ENCODE measurements at regions not wholly inside any gene's neighbourhood (a gene's known extent, or its start where the extent isn't known, plus 50 kb on each side); places are given as distances from the start of the nearest gene placed in this dataset.
A peak's percentile ranks its signal among the peaks of the same experiment; 100 is the strongest.

DNA sequence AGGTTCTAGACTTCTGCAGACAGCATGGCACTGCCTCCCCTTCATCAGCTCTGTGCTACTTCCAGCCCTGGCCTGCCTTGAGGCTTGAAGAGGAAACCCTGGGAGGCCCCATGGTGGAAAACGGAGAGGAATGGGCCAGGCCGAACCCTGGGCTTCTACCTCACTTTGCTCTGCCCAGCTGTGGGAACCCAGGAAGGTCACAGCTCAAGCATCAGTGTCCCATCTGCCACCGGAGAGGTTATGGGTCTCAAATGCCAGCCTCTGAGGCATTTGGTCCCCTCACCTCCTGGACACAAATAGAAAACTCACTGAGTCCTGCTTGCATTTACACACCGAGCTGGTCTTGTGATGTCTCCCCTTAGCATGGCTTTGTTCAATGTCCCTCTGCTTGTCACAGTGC is 80.1 kb upstream of the ALDH1B1 start:
- DNase-seq = no peak

DNA sequence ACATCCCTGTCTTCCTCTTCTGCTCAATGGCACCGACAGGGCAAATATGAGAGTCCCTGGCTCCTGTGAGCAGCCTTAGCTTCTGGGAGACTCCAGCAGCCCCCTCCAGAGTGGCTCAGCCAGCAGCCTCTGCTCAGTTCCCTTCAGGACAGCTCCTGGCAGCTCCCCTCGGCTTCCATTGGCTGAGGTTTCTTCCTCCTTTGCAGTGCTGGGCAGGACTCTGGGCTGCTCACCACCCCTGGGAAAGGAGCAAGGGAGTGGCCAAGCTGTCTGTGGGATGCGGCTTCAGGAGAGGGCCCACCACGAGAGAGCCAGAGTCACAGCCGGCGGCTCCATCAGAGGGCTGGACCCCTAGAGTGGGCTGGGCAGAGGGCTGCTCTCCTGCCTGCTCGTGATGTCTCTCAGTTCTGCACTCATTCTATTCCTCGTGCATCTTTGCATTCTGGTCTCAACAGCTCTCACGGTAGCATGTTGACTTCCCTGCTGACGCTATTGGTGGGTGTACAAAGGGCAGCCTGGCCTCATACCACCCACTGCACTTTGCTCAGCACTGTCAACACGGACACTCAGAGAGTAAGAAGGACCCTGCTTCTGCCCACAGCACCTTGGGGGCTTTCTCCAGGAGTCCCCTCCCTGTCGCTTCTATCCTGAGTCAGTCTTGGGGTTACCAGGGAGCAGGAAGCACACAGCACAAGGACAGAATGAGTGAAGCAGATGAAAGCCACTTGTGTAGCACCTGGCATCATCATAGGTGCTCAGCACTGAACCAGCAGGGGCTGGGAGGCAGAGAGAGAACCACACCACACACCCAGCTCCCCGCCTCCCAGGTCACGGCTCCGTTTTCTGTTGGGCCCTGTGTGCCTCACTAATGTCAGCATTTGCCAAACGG is 80.9 kb upstream of the ALDH1B1 start:
- DNase-seq = peak in 1 of 2 donors; percentile 6

- DNase-seq = no peak
Measured at GRCh38 chr9:38309324-38310195, 82.9 kb upstream of the ALDH1B1 start.

- DNase-seq = no peak
Measured at GRCh38 chr9:38308136-38308535, 84.4 kb upstream of the ALDH1B1 start.

- no peak for DNase-seq
Measured at GRCh38 chr9:38306899-38307298, 85.6 kb upstream of the ALDH1B1 start.

GRCh38 chr9:38305582-38305981 is 86.9 kb upstream of the ALDH1B1 start:
- no peak for DNase-seq

GRCh38 chr9:38301376-38302106 is 91.0 kb upstream of the ALDH1B1 start:
- no peak for DNase-seq

DNA sequence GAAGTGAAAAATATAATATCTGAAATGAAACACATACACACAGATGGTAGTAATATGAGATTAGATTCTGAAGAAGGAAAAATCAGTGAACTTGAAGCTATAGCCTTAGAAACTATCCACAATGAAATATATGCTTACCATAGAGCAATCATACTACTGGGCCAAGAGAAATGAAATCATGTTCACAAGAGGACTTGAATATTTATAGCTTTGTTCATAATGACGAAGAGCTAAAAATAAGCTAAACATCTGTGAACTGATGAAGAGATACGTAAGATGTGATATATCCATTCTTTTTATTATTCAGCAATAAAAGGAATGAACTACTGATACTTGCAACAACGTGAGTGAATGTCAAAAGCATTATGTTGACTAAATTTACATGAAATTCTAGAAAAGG is 92.6 kb upstream of the ALDH1B1 start:
- no peak for DNase-seq

GRCh38 chr9:38298904-38299303 is 93.6 kb upstream of the ALDH1B1 start:
- no peak for DNase-seq

DNA sequence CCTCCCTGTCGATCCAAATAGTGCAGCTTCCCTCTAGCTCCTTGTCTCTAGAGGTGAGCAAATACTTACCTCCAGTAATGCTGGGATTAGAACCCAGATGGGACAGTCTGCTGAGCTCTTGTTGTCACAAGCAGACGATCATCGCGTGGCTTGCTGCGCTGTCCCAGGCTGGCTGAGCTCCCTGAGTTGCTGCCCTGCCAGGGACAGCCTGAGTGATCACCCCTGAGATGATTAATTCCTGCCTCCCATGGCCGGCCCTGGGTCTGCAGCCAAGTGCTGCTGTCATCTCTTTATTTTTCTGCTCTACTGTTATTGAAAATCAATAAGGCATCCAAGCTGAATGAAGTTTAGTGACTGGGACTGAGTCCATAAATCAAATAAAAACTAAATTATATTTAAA is 94.0 kb upstream of the ALDH1B1 start:
- no peak for DNase-seq

DNA sequence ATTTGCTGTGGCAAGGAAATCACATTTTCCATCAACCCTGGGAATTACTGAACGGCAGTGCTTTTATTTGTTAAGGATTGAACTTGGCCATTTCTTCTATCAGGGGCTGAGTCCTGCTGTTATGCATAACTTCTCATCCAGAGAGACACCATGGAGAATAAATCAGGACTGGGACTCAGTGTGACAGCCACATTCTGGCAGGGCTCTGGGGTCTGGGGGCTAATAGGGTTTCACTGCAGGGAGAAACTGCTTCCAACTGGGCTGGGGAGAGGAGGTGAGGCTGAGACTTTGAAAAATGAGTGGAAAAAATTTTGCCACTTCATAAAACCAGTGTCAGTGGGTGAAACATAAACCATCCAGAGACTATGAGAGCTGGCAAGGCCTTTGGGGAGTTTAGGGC is 95.7 kb upstream of the ALDH1B1 start:
- DNase-seq = no peak

DNA sequence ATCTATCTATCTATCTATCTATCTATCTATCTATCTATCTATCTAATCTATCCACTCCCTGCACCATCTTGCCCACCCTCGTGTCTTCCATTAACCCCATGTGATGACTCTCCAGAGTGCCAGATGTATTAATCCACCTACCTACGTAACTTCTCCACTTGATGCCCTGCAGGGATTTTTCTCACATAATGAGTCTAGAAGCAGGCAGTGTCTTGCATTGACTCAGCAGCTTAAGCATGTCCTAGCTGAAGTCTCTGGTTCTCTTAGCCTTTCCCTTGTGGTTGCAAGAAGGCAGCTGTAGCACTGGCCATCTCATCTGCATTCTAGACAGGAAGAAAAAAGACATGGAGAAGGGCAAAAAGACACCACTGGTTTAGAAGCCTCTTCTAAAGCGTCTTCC is 96.7 kb upstream of the ALDH1B1 start:
- DNase-seq = no peak

DNA sequence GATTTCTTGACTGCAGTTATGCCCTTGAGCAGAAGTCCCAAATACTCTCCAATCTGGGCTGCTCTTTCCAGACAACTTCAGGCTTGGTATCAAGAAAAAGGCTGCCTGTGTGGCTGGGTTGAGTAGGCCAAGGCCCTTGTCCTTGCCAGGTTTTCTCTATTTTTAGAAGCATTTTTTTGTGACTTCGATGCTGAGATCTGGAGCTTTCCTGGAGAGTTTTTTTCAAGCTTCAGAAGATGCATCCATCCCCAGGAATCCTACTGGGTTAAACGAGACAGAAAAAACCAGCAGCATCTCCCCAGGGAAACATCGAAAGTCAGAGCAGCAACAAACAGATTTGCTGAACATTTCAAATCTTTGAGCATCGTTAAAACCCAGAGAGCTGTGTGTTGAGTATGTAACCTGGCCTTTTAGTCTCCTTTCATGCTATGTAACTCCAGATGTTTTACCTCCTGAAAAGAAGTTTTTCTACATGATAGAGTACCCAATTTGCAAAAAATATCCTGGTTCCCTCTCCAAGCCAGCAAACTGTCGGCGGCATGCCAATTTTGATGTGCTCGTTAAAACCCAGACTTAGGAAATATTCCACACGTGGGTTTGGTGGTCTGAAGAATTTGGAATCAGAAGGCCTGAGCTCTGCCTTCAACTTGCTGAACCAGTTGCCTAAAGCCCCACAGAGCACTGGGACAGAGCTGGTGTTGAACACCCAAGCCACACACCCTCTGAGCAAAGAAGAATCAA is 98.1 kb upstream of the ALDH1B1 start:
- DNase-seq = no peak

DNA sequence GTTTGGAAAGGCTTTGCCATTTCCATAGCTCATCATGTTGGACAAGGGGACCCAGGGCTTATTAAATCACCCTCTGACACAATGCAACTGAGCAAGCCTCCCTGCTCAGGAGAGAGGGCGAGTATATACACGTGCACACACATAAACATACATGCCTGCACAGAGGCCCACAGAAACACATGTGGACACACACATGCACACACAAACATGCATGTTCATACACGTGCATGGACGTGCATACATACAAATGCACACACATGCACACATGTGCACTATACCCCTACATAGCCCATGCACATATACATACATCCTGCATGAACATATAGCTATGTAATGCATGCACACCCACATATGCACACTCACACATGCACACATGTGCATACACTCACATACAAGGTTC is 99.5 kb upstream of the ALDH1B1 start:
- DNase-seq = no peak

- DNase-seq = no peak
Measured at GRCh38 chr9:38292480-38292879, 100.0 kb upstream of the ALDH1B1 start.

- DNase-seq = no peak
Measured at GRCh38 chr9:38289866-38290245, 102.6 kb upstream of the ALDH1B1 start.

DNA sequence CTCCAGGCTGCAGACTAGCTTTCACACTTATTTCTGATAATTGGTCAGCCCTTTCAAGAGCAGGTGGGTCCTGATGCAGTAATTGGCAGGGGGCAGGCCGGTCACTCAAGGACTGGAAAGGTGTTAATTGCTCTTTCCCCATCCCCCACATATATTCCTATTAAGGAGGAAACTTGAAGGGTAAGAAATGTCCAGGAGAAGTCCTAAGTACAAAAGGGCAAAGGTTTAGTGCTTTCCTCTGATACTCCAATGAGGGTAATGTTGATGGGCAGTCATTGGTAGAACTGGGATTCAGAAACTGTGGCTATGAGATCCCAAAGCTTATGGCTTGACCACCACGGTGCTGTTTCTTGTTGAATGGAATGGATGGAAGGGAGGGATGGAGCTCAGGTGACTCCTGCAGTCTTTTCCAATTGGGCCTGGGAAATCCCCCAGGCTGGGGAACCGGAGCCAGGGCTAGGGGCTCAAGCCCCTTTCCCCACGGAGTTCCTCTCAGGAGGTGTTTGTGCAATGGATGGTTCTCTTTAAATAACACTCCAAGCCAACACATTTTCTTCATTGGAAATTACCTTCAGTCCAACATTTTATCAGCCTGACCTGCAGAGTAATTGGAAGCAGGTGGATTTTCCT is 103.2 kb upstream of the ALDH1B1 start:
- no peak for DNase-seq

- no peak for DNase-seq
Measured at GRCh38 chr9:38288502-38288901, 104.0 kb upstream of the ALDH1B1 start.

GRCh38 chr9:38287420-38287985 is 105.0 kb upstream of the ALDH1B1 start:
- no peak for DNase-seq

GRCh38 chr9:38286766-38287165 is 105.7 kb upstream of the ALDH1B1 start:
- peak in 1 of 2 donors; percentile 5 for DNase-seq

DNA sequence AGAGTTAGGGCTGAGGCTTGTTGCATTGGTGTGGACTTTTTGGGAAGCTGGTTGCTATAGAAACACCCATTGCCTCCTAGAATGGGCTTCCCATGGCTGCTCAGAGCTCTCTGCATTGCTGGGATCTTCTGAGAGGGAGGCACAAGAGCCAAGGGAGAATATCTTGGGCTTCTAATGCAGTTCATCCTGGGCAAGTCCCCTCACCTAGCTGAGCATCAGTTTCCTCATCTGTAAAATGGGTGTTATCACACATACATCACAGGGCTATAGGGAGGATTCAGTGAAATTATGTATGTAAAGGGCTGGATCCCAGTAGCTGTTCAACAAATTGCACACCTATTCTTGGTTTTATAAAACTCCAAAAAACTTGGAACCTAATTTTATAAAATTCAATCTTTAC is 106.1 kb upstream of the ALDH1B1 start:
- DNase-seq = no peak

DNA sequence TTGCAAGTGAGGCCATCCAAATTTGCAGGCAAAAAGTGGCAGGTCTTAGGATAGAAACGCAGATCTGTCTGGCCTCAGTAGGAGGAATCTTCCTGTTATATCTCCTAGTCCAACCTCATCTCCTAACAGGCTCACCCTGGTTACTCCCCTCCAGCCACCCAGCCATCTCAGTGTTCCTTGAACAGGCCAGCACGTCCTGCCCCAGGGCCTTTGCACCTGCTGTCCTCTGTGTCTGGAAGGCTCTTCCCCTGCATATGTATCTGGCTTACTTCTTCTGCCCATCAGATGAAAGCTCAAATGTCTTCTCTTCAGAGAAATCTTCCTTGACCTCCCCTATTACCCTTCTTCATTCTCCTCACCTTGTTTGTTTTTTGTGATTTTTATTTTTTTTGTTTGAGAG is 107.3 kb upstream of the ALDH1B1 start:
- DNase-seq = no peak
